ENCODE measurements at regions not wholly inside any gene's neighbourhood (a gene's known extent, or its start where the extent isn't known, plus 50 kb on each side); places are given as distances from the start of the nearest gene placed in this dataset.
A peak's percentile ranks its signal among the peaks of the same experiment; 100 is the strongest.

- no peak for DNase-seq
Observed at GRCh38 chr4:181281451-181281850, 961.8 kb upstream of the TENM3 start.

GRCh38 chr4:181289198-181289597 is 954.0 kb upstream of the TENM3 start:
- peak; percentile 91 for DNase-seq

GRCh38 chr4:181291615-181292014 is 951.6 kb upstream of the TENM3 start:
- no peak for DNase-seq

- DNase-seq = no peak
Observed at GRCh38 chr4:181293014-181293413, 950.2 kb upstream of the TENM3 start.

GRCh38 chr4:181293541-181293940 is 949.7 kb upstream of the TENM3 start:
- DNase-seq = no peak

- DNase-seq = no peak
Observed at GRCh38 chr4:181294421-181294820, 948.8 kb upstream of the TENM3 start.

GRCh38 chr4:181301735-181302710 is 941.2 kb upstream of the TENM3 start:
- DNase-seq = peak; percentile 90

GRCh38 chr4:181307824-181308223 is 935.4 kb upstream of the TENM3 start:
- no peak for DNase-seq

- peak; percentile 76 for DNase-seq
Observed at GRCh38 chr4:181308476-181309312, 934.5 kb upstream of the TENM3 start.

GRCh38 chr4:181312066-181312465 is 931.1 kb upstream of the TENM3 start:
- no peak for DNase-seq

- DNase-seq = peak; percentile 38
Observed at GRCh38 chr4:181319629-181320028, 923.6 kb upstream of the TENM3 start.

- DNase-seq = no peak
Observed at GRCh38 chr4:181323061-181323460, 920.1 kb upstream of the TENM3 start.

GRCh38 chr4:181330654-181331201 is 912.5 kb upstream of the TENM3 start:
- no peak for DNase-seq

GRCh38 chr4:181331214-181331613 is 912.0 kb upstream of the TENM3 start:
- DNase-seq = no peak

GRCh38 chr4:181345931-181346330 is 897.3 kb upstream of the TENM3 start:
- no peak for DNase-seq

GRCh38 chr4:181350615-181351415 is 892.4 kb upstream of the TENM3 start:
- no peak for DNase-seq

- DNase-seq = no peak
Observed at GRCh38 chr4:181364504-181364903, 878.7 kb upstream of the TENM3 start.

GRCh38 chr4:181365671-181366070 is 877.5 kb upstream of the TENM3 start:
- DNase-seq = no peak

GRCh38 chr4:181372014-181372413 is 871.2 kb upstream of the TENM3 start:
- no peak for DNase-seq

GRCh38 chr4:181376058-181376457 is 867.1 kb upstream of the TENM3 start:
- DNase-seq = no peak

GRCh38 chr4:181388061-181388460 is 855.1 kb upstream of the TENM3 start:
- no peak for DNase-seq

- no peak for DNase-seq
Observed at GRCh38 chr4:181416966-181417365, 826.2 kb upstream of the TENM3 start.

- DNase-seq = peak; percentile 60
Observed at GRCh38 chr4:181418496-181418895, 824.7 kb upstream of the TENM3 start.
